Ishikawa (cell line): ENCODE measurements at regions not wholly inside any gene's neighbourhood (a gene's known extent, or its start where the extent isn't known, plus 50 kb on each side); places are given as distances from the start of the nearest gene placed in this dataset.

ENCODE experiments used
- EP300 ChIP-seq: IDR thresholded peaks from 2 replicates; pipeline ENCODE4 v1.6.1; 2012; ENCODE audit warnings: borderline replicate concordance
- FOXM1 ChIP-seq: IDR thresholded peaks from 2 replicates; pipeline ENCODE4 v1.6.1; 2012; ENCODE audit warnings: low read depth, borderline replicate concordance
- RAD21 ChIP-seq: IDR thresholded peaks from 2 replicates; pipeline ENCODE4 v1.6.1; 2012; ENCODE audit warnings: low read depth
- USF1 ChIP-seq: IDR thresholded peaks from 2 replicates; pipeline ENCODE4 v1.6.1; 2012

DNA sequence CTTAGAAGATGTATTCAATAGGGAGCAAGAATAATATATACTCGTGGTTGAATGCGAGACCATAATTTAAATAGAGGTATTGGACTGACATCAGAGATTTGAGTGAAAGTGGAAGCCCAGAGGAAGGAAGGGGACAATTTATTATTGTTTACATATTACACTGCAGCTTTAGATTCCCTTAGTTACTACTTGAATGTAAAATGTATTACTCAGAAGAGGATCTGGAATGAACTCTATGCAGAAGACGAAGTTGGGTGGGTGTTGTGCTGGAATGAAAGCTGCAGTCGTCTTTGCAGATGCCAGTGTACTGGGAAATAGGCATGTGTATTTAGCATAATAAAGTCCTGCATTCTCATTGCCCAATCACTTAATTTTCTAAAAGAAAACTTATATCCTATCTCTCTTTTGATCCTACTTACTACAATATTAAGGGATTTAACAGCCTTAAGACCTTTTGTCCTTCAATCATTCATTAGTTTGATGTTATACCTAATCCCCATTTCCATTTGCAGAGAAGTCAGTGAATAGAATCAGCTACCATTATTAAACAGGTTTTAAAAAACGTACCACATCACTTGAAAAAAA is 570.7 kb upstream of the WWC1 start:
- TF ChIP-seq RAD21 (no peak), USF1 (no peak), FOXM1 (no peak), EP300 (no peak)
